Right lobe of liver (tissue), 4 donors: ENCODE measurements at regions not wholly inside any gene's neighbourhood (a gene's known extent, or its start where the extent isn't known, plus 50 kb on each side); places are given as distances from the start of the nearest gene placed in this dataset.

ENCODE experiments used
- CTCF ChIP-seq, 4 donors: fragments of 200-600 bp in 3 of 4; fragments of 450-650 bp in 1 of 4; IDR thresholded peaks; one replicate each; pipeline versions ENCODE4 v1.5.1 to v1.8.0; 2016 to 2022; ENCODE audit warnings: antibody characterized with exemption in 4 of 4, mild to moderate bottlenecking in 2 of 4
- POLR2A ChIP-seq: fragments of 450-650 bp; IDR thresholded peaks from one replicate; pipeline ENCODE4 v1.6.1; 2017; ENCODE audit warnings: antibody characterized with exemption, mild to moderate bottlenecking
- donor health status: DM: no; HTN: no; CAD: no.
- donor health status: DM: no; HTN: no; CAD: no.
- donor health status: DM: no; HTN: yes; CAD: no.

DNA sequence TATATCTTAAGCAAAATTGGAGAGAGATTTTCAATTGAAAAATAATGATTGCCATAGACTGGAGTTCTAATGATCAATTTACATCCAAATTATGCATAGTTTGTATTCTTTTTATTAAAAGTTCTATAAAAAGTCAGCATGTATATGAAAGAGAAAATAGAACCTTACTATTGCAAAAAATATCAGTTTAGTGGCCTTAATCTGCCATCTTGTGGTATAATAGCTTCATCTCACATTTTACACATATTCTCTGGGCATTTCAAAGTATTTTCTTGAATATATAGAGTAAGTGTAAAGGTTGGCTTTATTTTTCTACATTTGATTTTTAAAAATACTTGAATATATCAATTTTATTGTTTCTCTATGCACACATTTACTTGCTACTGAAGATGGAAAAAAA lies 1858.6 kb upstream of the CDH9 start:
- TF ChIP-seq CTCF (IDR thresholded peaks at IDR 0.05): no peak
- no peak for TF ChIP-seq POLR2A
